ENCODE measurements at regions not wholly inside any gene's neighbourhood (a gene's known extent, or its start where the extent isn't known, plus 50 kb on each side); places are given as distances from the start of the nearest gene placed in this dataset.
A peak's percentile ranks its signal among the peaks of the same experiment; 100 is the strongest.

- DNase-seq (ENCODE audit: low read depth): peak; percentile 37
These were observed 774.7 kb downstream of the MECOM start for GRCh38 chr3:168888781-168889180.

DNA sequence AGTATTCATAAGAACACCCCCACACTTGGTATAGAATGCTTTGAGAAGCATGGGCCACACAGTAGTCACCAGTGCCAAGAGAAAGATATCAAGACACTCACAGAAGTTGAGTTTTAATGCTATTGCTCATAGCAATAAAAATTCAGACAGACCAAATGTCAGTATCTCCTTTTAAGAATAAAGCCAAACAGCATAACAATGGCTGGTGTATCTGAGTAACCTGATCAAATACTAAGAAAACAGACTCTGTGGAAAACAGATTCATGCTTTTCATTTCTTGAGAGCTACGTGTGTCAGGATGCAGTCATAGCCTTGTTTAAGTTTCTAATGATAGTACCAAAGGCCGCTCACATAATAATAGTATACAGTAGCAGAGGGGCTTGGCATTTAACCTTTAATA, 778.5 kb downstream of the MECOM start:
- peak; percentile 66 for DNase-seq (ENCODE audit: low read depth)

DNA sequence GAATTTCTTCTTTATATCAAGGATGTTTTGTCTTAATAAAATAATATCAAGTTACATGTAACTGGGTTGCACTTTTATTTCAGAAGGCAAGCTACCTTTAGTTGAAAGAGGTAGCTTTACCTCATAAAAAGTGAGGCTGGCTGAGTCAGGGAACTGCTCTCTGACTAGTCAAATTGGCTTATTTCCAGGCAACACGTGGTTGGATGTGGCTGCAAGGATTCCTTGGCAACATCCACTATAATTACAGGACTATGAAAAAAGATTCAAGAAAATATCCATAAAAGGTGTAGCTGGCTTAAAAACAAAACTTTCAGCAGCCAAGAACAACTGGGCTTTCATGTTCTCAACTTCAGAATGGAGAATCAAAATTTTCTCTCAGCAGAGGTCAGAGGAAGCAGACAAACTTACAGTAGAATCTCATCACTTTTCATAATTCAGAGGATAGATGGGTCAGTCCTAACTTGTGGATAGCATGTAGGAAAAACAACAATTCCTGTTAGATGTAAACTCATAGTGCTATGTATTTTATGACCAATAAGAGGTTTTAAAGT, 779.1 kb downstream of the MECOM start:
- DNase-seq (ENCODE audit: low read depth): peak; percentile 84

DNA sequence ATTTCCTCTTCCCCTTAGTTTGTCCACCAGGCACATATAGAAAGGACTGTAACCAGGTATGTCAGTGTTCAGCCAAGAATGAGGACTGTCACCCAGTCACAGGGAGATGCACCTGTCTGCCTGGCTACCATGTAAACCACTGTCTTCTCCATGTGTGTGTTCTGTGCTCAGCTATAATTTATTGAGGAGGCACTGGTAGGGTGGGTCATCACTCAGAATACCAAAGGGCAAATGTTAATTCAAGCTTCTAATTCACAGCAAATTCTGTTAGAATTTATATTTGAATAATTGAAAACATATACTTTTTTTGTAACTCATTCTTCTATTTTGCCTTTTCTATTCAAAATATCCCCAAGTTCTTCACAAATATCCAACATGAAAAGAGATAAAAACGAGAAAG, 780.4 kb downstream of the MECOM start:
- DNase-seq (ENCODE audit: low read depth): no peak

DNA sequence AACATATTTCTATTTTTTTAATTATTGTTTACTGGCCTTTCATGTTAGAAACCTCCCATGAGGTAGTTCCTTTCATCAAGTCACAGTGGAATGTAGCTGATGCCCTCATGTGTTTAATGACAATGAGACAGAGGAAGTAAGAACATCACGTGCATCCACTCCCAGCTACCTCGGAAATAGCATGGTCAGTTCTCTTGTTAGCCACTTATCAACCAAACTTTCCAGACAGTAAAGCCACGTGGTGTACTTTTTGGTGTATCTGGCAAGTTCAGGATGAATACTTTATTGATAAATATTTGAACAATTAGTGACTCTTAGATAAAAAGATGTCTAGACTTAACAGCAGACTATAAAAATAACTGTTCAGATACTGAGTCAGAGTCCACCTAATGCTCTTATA, 781.7 kb downstream of the MECOM start:
- peak; percentile 8 for DNase-seq (ENCODE audit: low read depth)

- peak; percentile 42 for DNase-seq (ENCODE audit: low read depth)
These were observed 782.9 kb upstream of the GOLIM4 start for GRCh38 chr3:168878655-168879054.

DNA sequence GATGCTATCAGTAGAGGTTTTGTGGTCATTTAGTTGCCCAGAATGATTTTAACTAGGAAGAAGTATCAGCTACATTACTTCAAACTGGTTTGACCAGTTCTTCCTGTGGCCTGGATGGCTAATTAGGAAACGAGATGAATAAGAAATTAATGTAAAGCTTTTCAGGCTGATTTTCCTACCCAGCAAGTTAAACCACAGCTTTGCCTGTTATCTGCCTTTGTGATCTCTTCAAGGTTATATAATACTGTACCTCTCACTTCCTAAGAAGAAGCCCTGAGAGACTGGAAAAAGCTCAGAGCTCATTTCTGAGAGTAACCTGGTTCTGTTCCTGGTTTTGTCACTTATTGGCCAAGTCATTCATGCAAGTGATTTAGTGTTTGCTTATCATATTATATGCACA, 782.2 kb upstream of the GOLIM4 start:
- no peak for DNase-seq (ENCODE audit: low read depth)

- no peak for DNase-seq (ENCODE audit: low read depth)
These were observed 780.8 kb upstream of the GOLIM4 start for GRCh38 chr3:168876346-168877035.

DNA sequence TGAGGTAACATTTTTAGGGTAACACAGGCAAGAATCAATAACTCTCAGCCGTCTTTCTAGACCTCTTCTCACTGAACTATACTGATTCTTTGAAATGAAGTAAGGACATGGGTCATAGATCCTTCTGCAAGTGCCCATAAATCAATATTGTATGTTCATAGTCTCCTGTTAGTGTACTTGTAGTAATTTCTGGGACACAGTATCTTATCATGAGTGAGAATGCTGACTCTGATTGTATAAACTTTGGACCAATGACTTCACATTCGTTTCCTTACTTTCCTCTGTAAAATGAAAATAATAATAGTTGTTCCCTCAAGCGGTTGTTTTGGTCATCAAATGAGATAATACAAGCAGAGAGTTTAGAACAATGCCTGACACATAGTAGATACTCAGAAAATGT, 777.1 kb upstream of the GOLIM4 start:
- no peak for DNase-seq (ENCODE audit: low read depth)

- peak; percentile 9 for DNase-seq (ENCODE audit: low read depth)
These were observed 775.2 kb upstream of the GOLIM4 start for GRCh38 chr3:168870892-168871291.

GRCh38 chr3:168865022-168865551, 769.4 kb upstream of the GOLIM4 start:
- DNase-seq (ENCODE audit: low read depth): peak; percentile 56

DNA sequence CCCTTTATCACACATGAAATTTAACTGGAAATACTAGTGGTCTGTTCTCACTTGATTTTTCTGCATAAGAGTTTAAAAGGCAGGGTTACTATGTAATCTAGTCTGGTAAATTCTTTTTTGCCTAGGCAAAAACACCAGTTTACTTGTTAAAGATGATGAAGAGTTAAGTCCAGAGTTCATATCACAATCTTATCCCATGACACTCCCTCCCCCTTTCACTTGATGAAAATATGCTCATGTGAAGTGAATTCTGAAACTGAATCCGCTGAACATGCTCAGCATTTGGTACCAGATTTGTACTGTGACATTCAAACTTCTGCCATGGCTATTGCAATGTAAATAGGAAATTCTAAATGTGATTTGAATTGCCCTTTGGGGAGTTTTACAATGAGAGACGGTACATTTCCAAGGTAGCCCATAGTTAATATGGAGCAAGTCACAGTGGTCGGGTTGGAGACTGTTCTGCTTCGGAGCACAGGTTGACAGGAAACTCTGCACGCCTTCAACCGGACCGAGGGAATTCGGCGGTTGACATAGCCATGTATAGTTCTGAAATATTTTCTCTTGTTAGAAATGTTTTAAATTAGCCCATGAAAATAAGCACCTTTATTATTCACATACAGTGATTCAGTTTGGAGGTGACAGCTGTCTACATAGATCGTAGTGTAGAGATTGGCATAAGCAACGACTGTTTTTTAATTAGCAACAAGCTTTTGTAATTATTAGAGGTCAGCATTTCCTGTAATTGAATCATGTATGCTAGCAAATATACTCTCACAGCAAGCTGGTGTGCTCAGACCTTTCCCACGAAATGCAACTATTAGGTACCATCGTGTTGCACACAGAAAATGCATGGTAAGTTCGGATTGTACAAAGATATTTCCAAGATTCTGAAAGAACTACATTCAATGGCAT, 768.6 kb upstream of the GOLIM4 start:
- DNase-seq (ENCODE audit: low read depth): no peak

DNA sequence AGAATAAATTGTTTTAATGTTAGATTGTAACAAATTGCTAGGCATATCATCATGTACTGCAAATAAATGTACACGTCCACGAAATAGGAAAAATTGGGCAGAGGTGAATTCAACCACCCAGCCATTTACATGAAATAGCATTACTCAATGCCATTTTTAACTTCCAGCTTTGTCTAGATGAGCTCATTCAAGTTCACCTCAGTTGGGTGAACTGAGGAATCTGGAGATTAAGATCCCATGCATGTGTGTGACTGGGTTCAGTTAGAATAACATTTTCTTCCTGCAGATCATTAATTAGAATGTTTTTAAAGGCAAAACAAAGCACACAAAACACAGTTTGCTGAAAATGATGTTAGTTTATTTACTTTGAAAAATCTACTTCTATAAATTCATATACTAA, 767.8 kb upstream of the GOLIM4 start:
- no peak for DNase-seq (ENCODE audit: low read depth)

- no peak for DNase-seq (ENCODE audit: low read depth)
These were observed 766.7 kb upstream of the GOLIM4 start for GRCh38 chr3:168862466-168862865.

DNA sequence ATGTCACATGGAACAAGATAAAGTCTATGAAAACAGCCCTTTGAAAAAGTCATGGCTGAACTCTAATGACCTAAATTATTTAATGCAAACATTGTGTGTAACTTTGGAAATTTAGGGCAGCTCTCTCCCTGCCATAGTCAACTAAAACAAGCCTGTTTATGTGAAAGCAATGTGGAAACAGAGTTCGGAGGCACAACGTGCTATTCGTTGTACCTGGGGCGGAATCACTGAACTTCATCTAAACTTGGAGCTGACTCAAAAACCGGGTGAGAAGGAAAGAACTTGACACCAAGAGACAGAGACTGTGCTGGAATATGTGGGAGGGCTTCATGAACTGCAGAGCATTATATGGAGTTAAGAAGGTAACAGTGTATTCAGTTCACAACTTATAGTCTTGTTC, 764.9 kb upstream of the GOLIM4 start:
- no peak for DNase-seq (ENCODE audit: low read depth)

DNA sequence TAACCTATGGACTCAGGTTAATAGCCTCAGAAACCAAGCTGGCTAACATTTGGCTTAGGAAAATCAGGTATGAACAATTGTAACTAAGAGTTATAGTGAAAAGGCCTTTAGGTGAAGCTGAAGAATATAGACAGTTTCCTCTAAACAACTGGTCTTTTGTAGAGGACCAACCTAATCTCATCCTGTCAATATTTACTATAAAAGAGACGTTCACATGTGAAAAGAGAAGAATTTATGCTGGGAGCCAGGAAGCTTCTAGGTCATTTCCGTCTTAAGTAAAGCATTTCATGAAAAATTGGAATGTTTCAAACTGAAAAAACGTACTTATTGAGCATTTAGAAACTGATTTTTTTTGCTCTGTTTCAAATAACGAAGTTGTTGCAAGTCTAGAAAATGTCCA, 764.3 kb upstream of the GOLIM4 start:
- no peak for DNase-seq (ENCODE audit: low read depth)

- DNase-seq (ENCODE audit: low read depth): no peak
These were observed 763.9 kb upstream of the GOLIM4 start for GRCh38 chr3:168859574-168859973.

GRCh38 chr3:168859143-168859542, 763.4 kb upstream of the GOLIM4 start:
- no peak for DNase-seq (ENCODE audit: low read depth)

DNA sequence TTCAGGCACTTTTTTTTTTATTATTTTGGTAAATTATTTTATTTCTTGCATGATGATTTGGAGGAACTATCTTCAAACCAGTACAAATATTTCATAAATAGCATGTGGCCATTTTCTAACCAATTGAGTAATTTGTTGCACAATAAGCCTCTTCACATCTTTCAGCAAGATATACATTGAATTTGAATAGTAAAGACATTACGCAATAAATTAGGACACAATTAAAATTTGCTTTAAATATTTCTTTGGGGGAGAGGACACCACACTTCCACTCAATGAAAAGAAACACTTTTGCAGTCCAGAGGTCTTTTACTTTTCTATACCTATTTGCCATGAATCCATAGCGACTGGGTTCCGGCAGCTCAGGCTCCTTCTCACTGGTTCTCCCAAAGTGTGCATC, 762.6 kb upstream of the GOLIM4 start:
- no peak for DNase-seq (ENCODE audit: low read depth)

- no peak for DNase-seq (ENCODE audit: low read depth)
These were observed 754.4 kb upstream of the GOLIM4 start for GRCh38 chr3:168850109-168850508.

- DNase-seq (ENCODE audit: low read depth): peak; percentile 68
These were observed 751.7 kb upstream of the GOLIM4 start for GRCh38 chr3:168847291-168847883.

GRCh38 chr3:168844894-168845482, 749.3 kb upstream of the GOLIM4 start:
- DNase-seq (ENCODE audit: low read depth): no peak
